NCI-H526 treated with DMSO at 0.1 percent for 48 hours (cell line): ENCODE measurements at regions not wholly inside any gene's neighbourhood (a gene's known extent, or its start where the extent isn't known, plus 50 kb on each side); places are given as distances from the start of the nearest gene placed in this dataset.

Source experiments
- DNase-seq: peaks from one replicate; lab custom pipeline; 2025; lab: John Stamatoyannopoulos, UW

GRCh38 chr14:31943861-31944255 is 133.2 kb upstream of the ARHGAP5 start:
- DNase-seq, result no peak

GRCh38 chr14:31944256-31945073 is 132.6 kb upstream of the ARHGAP5 start:
- no peak for DNase-seq

- DNase-seq, result no peak
These were observed 132.0 kb upstream of the ARHGAP5 start for GRCh38 chr14:31945074-31945613.

- no peak for DNase-seq
These were observed 131.4 kb upstream of the ARHGAP5 start for GRCh38 chr14:31945701-31946100.

- DNase-seq, result no peak
These were observed 130.0 kb upstream of the ARHGAP5 start for GRCh38 chr14:31947076-31947475.

GRCh38 chr14:31947680-31948595 is 129.2 kb upstream of the ARHGAP5 start:
- no peak for DNase-seq

- DNase-seq, result no peak
These were observed 127.4 kb upstream of the ARHGAP5 start for GRCh38 chr14:31949709-31950108.

GRCh38 chr14:31950331-31950730 is 126.8 kb upstream of the ARHGAP5 start:
- DNase-seq, result no peak

GRCh38 chr14:31950764-31951637 is 126.1 kb upstream of the ARHGAP5 start:
- DNase-seq, result no peak

- DNase-seq, result no peak
These were observed 125.5 kb upstream of the ARHGAP5 start for GRCh38 chr14:31951638-31951964.

GRCh38 chr14:31952573-31952972 is 124.5 kb upstream of the ARHGAP5 start:
- DNase-seq, result no peak

- no peak for DNase-seq
These were observed 123.9 kb upstream of the ARHGAP5 start for GRCh38 chr14:31953210-31953609.

GRCh38 chr14:31954991-31955390 is 122.1 kb upstream of the ARHGAP5 start:
- no peak for DNase-seq

- no peak for DNase-seq
These were observed 121.0 kb upstream of the ARHGAP5 start for GRCh38 chr14:31955936-31956579.

GRCh38 chr14:31957565-31957964 is 119.5 kb upstream of the ARHGAP5 start:
- DNase-seq, result no peak

- no peak for DNase-seq
These were observed 117.1 kb upstream of the ARHGAP5 start for GRCh38 chr14:31960039-31960438.

GRCh38 chr14:31961896-31962295 is 115.2 kb upstream of the ARHGAP5 start:
- DNase-seq, result no peak

- no peak for DNase-seq
These were observed 114.2 kb upstream of the ARHGAP5 start for GRCh38 chr14:31962920-31963319.

GRCh38 chr14:31963587-31963986 is 113.5 kb upstream of the ARHGAP5 start:
- DNase-seq, result no peak

GRCh38 chr14:31964490-31964889 is 112.6 kb upstream of the ARHGAP5 start:
- DNase-seq, result no peak

GRCh38 chr14:31965071-31965734 is 111.9 kb upstream of the ARHGAP5 start:
- no peak for DNase-seq
